Subcutaneous abdominal adipose tissue (tissue), 5 donors: ENCODE measurements at regions not wholly inside any gene's neighbourhood (a gene's known extent, or its start where the extent isn't known, plus 50 kb on each side); places are given as distances from the start of the nearest gene placed in this dataset.

Experiments used
- H3K27ac ChIP-seq: one replicate; pipeline ENCODE4 v1.7.0; 2013; ENCODE audit warnings: low read depth, mild to moderate bottlenecking, inconsistent platforms, low read length, moderate library complexity
- H3K27me3 ChIP-seq, 5 donors: one replicate each; pipeline ENCODE4 v1.7.0; 2013; ENCODE audit warnings: low read length in 5 of 5, inconsistent platforms in 1 of 5; ENCODE audit not compliant: control insufficient read depth in 5 of 5, insufficient read depth in 4 of 5
- H3K36me3 ChIP-seq, 5 donors: one replicate each; pipeline ENCODE4 v1.7.0; 2013; ENCODE audit warnings: low read length in 5 of 5; ENCODE audit not compliant: control insufficient read depth in 5 of 5, insufficient read depth in 5 of 5
- H3K4me1 ChIP-seq, 5 donors: one replicate each; pipeline ENCODE4 v1.7.0; 2013; ENCODE audit warnings: low read length in 5 of 5, mild to moderate bottlenecking in 3 of 5, moderate library complexity in 1 of 5; ENCODE audit not compliant: control insufficient read depth in 5 of 5, insufficient read depth in 5 of 5
- H3K4me3 ChIP-seq, 5 donors: one replicate each; pipeline ENCODE4 v1.7.0; 2013; ENCODE audit warnings: low read length in 5 of 5, low read depth in 1 of 5
- H3K9ac ChIP-seq, 5 donors: one replicate each; pipeline ENCODE4 v1.7.0; 2013; ENCODE audit warnings: low read length in 5 of 5, mild to moderate bottlenecking in 4 of 5, moderate library complexity in 3 of 5
- H3K9me3 ChIP-seq, 5 donors: one replicate each; pipeline ENCODE4 v1.7.0; 2013; ENCODE audit warnings: low read length in 5 of 5; ENCODE audit not compliant: control insufficient read depth in 5 of 5
- donor health status: healthy.
- donor health status: healthy.
- donor health status: healthy.
- donor health status: healthy.
- donor health status: healthy.

- no peak overlapping the region for H3K4me3 ChIP-seq
- H3K4me1 ChIP-seq = no peaks in the 10 kb centered on the region
- H3K9me3 ChIP-seq = no peaks in the 10 kb centered on the region
- H3K9ac ChIP-seq = no peak overlapping the region
- H3K27ac ChIP-seq = no peak overlapping the region
- no peaks in the 10 kb centered on the region for H3K27me3 ChIP-seq
- H3K36me3 ChIP-seq = no peaks in the 10 kb centered on the region
Observed at GRCh38 chr21:17461582-17461981, 51.3 kb upstream of the CXADR start.

GRCh38 chr21:17462276-17462981, 50.4 kb upstream of the CXADR start:
- no peak overlapping the region for H3K27ac ChIP-seq
- no peaks in the 10 kb centered on the region for H3K36me3 ChIP-seq
- H3K4me3 ChIP-seq = no peak overlapping the region
- H3K27me3 ChIP-seq = no peaks in the 10 kb centered on the region
- H3K4me1 ChIP-seq = peaks cover 0 to under 1% (median 0%) of the 10 kb centered on the region in 5 donors
- H3K9ac ChIP-seq = no peak overlapping the region
- no peaks in the 10 kb centered on the region for H3K9me3 ChIP-seq
